K562 (cell line): ENCODE measurements at regions not wholly inside any gene's neighbourhood (a gene's known extent, or its start where the extent isn't known, plus 50 kb on each side); places are given as distances from the start of the nearest gene placed in this dataset.

Source experiments
- ATAC-seq: fragments of 200-7000 bp; cut with Tn5 transposase; 3 replicates; pipeline ENCODE4 v1.9.1; 2020; ENCODE audit warnings: moderate library complexity
- BruUV-seq: library from RNA; stranded (reverse); fragments of 400-500 nt; replicated peaks from 2 replicates; lab custom pipeline; 2021; lab: Mats Ljungman, UMichigan
- CTCF ChIA-PET: fragments of 300-600 bp; formaldehyde crosslinking; extraction: SDS; loops from one replicate; lab custom pipeline; 2021; ENCODE audit warnings: low intra/inter-chr PET ratio; lab: Yijun Ruan, JAX
- POLR2A ChIA-PET: fragments of 300-600, 350-650 bp; sonication (Branson Sonifier 250); formaldehyde crosslinking; extraction: SDS; loops from one replicate; lab custom pipeline; 2021; ENCODE audit warnings: antibody characterized with exemption, inconsistent platforms; lab: Yijun Ruan, JAX
- DNase-seq, 4 experiments: peaks; one replicate each; pipeline versions ENCODE4 v3.0.0 to v3.0.0-alpha.2; 2011 to 2018; ENCODE audit warnings: low spot score in 3 of 4, mixed read lengths in 3 of 4; ENCODE audit errors: extremely low read depth in 1 of 4
- FAIRE-seq: peaks from 2 replicates; lab custom pipeline; 2011; peaks lifted over from hg19 to GRCh38; lab: Jason Lieb, UNC
- H2AFZ ChIP-seq: 2 replicates; pipeline ENCODE4 v1.6.0; 2011; ENCODE audit warnings: low read depth, low read length, control low read depth, inconsistent platforms
- H3K27ac ChIP-seq: fragments of 200-600 bp; 3 replicates; pipeline ENCODE4 v1.8.0; 2011; ENCODE audit warnings: low read depth, mild to moderate bottlenecking, control low read depth, inconsistent platforms, low read length, moderate library complexity, mixed read lengths; ENCODE audit errors: extremely low read depth
- H3K27me3 ChIP-seq, 2 experiments: fragments of 300-600 bp in 1 of 2; 2 replicates in 1 of 2; 3 replicates in 1 of 2; pipeline versions ENCODE4 v1.6.0 to v1.8.0; 2011; ENCODE audit warnings: inconsistent platforms in 2 of 2, low read length in 2 of 2, mild to moderate bottlenecking in 1 of 2, mixed read lengths in 1 of 2, moderate library complexity in 1 of 2; ENCODE audit not compliant: control insufficient read depth in 2 of 2, insufficient read depth in 2 of 2
- H3K36me3 ChIP-seq: fragments of 300-600 bp; 3 replicates; pipeline ENCODE4 v1.8.0; 2011; ENCODE audit warnings: mild to moderate bottlenecking, low read length, inconsistent platforms; ENCODE audit not compliant: control insufficient read depth, insufficient read depth
- H3K4me1 ChIP-seq, 2 experiments: fragments of 200-600 bp in 1 of 2; replicated peaks in 1 of 2; 2 replicates in 1 of 2; 3 replicates in 1 of 2; pipeline versions ENCODE4 v1.5.1 to v1.8.0; 2011; ENCODE audit warnings: inconsistent platforms in 2 of 2, low read length in 2 of 2, mild to moderate bottlenecking in 1 of 2, mixed read lengths in 1 of 2, moderate library complexity in 1 of 2; ENCODE audit not compliant: control insufficient read depth in 2 of 2, insufficient read depth in 2 of 2
- H3K4me2 ChIP-seq: 2 replicates; pipeline ENCODE4 v1.6.1; 2011; ENCODE audit warnings: low read length, control low read depth, inconsistent platforms, mixed read lengths; ENCODE audit not compliant: insufficient read depth
- H3K4me3 ChIP-seq: fragments of 200-600 bp; sonication (generic), shearing (Covaris generic); 2 replicates; pipeline ENCODE4 v1.5.1; 2016; ENCODE audit warnings: control low read depth, inconsistent platforms
- H3K79me2 ChIP-seq: fragments of 200-600 bp; 3 replicates; pipeline ENCODE4 v1.8.0; 2011; ENCODE audit warnings: low read length, inconsistent platforms; ENCODE audit not compliant: control insufficient read depth, insufficient read depth
- H3K9ac ChIP-seq, 2 experiments: 2 replicates each; pipeline versions ENCODE4 v1.6.0 to v1.6.1; 2011; ENCODE audit warnings: low read depth in 2 of 2, low read length in 2 of 2, control low read depth in 1 of 2, inconsistent platforms in 1 of 2, mild to moderate bottlenecking in 1 of 2, mixed read lengths in 1 of 2; ENCODE audit not compliant: insufficient read depth in 1 of 2
- H3K9me1 ChIP-seq: one replicate; pipeline ENCODE4 v1.6.0; 2011; ENCODE audit warnings: inconsistent platforms, mild to moderate bottlenecking, low read length, moderate library complexity; ENCODE audit not compliant: control insufficient read depth, insufficient read depth
- H3K9me3 ChIP-seq: replicated peaks from 2 replicates; pipeline ENCODE4 v1.5.1; 2011; ENCODE audit warnings: low read depth, low read length, inconsistent platforms; ENCODE audit not compliant: control insufficient read depth, insufficient read depth
- H4K20me1 ChIP-seq: replicated peaks from 2 replicates; pipeline ENCODE4 v1.6.1; 2011; ENCODE audit warnings: low read length, inconsistent platforms, mixed read lengths; ENCODE audit not compliant: control insufficient read depth, insufficient read depth
- C11orf30 ChIP-seq: fragments of 450-650 bp; IDR thresholded peaks from 2 replicates; pipeline ENCODE4 v1.6.1; 2016; ENCODE audit warnings: low read depth, mild to moderate bottlenecking
- CCAR2 ChIP-seq: fragments of 200-400 bp; formaldehyde crosslinking; IDR thresholded peaks from 2 replicates; pipeline ENCODE4 v1.6.1; 2017; ENCODE audit warnings: mild to moderate bottlenecking, low read depth, low read length
- HNRNPLL ChIP-seq: fragments of 200-400 bp; formaldehyde crosslinking; IDR thresholded peaks from 2 replicates; pipeline ENCODE4 v1.6.1; 2017; ENCODE audit warnings: low read length, low read depth, mild to moderate bottlenecking; ENCODE audit not compliant: poor library complexity, severe bottlenecking
- MAFG ChIP-seq: fragments of 450-650 bp; conservative IDR thresholded peaks from 2 replicates; pipeline ENCODE4 v1.6.1; 2016; ENCODE audit warnings: missing genetic modification characterization, missing compliant biosample characterization
- MAFK ChIP-seq: IDR thresholded peaks from 2 replicates; pipeline ENCODE4 v1.6.1; 2011; ENCODE audit warnings: low read length, improper control_type of control experiment
- PCBP2 ChIP-seq: fragments of 200-400 bp; formaldehyde crosslinking; IDR thresholded peaks from 2 replicates; pipeline ENCODE4 v1.6.1; 2018; ENCODE audit warnings: low read length, low read depth, mild to moderate bottlenecking, moderate library complexity; ENCODE audit not compliant: poor library complexity, severe bottlenecking
- POLR3G ChIP-seq: IDR thresholded peaks from 2 replicates; pipeline ENCODE4 v1.6.1; 2011; ENCODE audit not compliant: insufficient read length, insufficient replicate concordance; ENCODE audit errors: extremely low read depth
- STAT5B ChIP-seq: fragments of 250-450 bp; sonication (Bioruptor Pico); IDR thresholded peaks from 2 replicates; pipeline ENCODE4 v1.8.0; 2021; ENCODE audit warnings: mild to moderate bottlenecking, inconsistent platforms
- TAF7 ChIP-seq: fragments of 450-650 bp; IDR thresholded peaks from 2 replicates; pipeline ENCODE4 v1.6.1; 2016; ENCODE audit warnings: missing genetic modification characterization, missing compliant biosample characterization
- ZC3H8 ChIP-seq: fragments of 450-650 bp; IDR thresholded peaks from 2 replicates; pipeline ENCODE4 v1.6.1; 2017
- ZNF263 ChIP-seq: sonication (generic); formaldehyde crosslinking; IDR thresholded peaks from 2 replicates; pipeline ENCODE4 v1.8.0; 2022; ENCODE audit warnings: mild to moderate bottlenecking, missing genetic modification reagents, borderline replicate concordance
- ZNF316 ChIP-seq: fragments of 450-650 bp; IDR thresholded peaks from 2 replicates; pipeline ENCODE4 v1.6.1; 2016
- ZNF586 ChIP-seq: fragments of 450-650 bp; formaldehyde crosslinking; conservative IDR thresholded peaks from 2 replicates; pipeline ENCODE4 v1.4.0; 2020; ENCODE audit warnings: mild to moderate bottlenecking, moderate library complexity
- ZNF696 ChIP-seq: fragments of 250-450 bp; sonication (Bioruptor Pico); conservative IDR thresholded peaks from 2 replicates; pipeline ENCODE4 v1.4.0; 2020; ENCODE audit warnings: mild to moderate bottlenecking, moderate library complexity
- WGBS: fragments of 100-300 bp; shearing (Covaris generic); methylation state at CpG from one replicate; pipeline ENCODE4 v1.1.6; 2016; ENCODE audit warnings: low coverage, mixed read lengths; ENCODE audit not compliant: insufficient coverage; ENCODE audit errors: missing lambda C conversion rate; 5-methylcytosine and 5-hydroxymethylcytosine counted together
- in situ Hi-C: fragments of 300-500 bp; cut with MboI; formaldehyde crosslinking; loops from 4 replicates; pipeline ENCODE4 v1.15.0; 2018; ENCODE audit warnings: inconsistent platforms, mixed read lengths
- intact Hi-C: fragments of 100-400 bp; cut with micrococcal nuclease; formaldehyde crosslinking; loops from 2 replicates; pipeline ENCODE4 v1.14.2; 2022
- TF ChIP-seq, protein P1 (sequence below): fragments of 200-800 bp; sonication (Bioruptor generic); IDR thresholded peaks from 2 replicates; pipeline ENCODE4 v1.6.1; 2016; ENCODE audit warnings: missing genetic modification characterization, missing compliant biosample characterization

- POLR2A ChIA-PET = no interaction called here
These were observed 453.8 kb downstream of the DSC3 start for GRCh38 chr18:30588673-30589164.

GRCh38 chr18:30583768-30584167 lies 458.8 kb downstream of the DSC3 start:
- Histone ChIP-seq H2AFZ (no peak overlapping the region), H3K4me3 (no peak overlapping the region), H3K79me2 (no peaks in the 10 kb centered on the region), H3K27me3 (no peaks in the 10 kb centered on the region), H3K36me3 (no peaks in the 10 kb centered on the region), H3K4me1 (no peaks in the 10 kb centered on the region), H3K9me1 (no peaks in the 10 kb centered on the region), H3K4me2 (no peak overlapping the region), H3K27ac (no peak overlapping the region), H3K9ac (no peak overlapping the region), H3K9me3 (no peaks in the 10 kb centered on the region), H4K20me1 (no peaks in the 10 kb centered on the region)
- no TSS peak for BruUV-seq
- FAIRE-seq = no peak
- no peak for ATAC-seq
- ChIA-PET POLR2A (no interaction called here), CTCF (no interaction called here)
- intact Hi-C loops (no loop called here), in situ Hi-C loops (no loop called here)
- no peak for DNase-seq
- WGBS = 22% methylated on average over 1 of the region's 1 CpG
- TF ChIP-seq MAFK (peak; percentile 77), POLR3G (no peak), ZC3H8 (no peak), MAFG (tag) (peak; percentile 73), TAF7 (no peak), C11orf30 (peak; percentile 80), STAT5B (CRISPR knock-in tag) (no peak), PCBP2 (no peak), ZNF316 (peak; percentile 90), ZNF696 (CRISPR knock-in tag) (no peak), ZNF586 (CRISPR knock-in tag) (no peak), CCAR2 (no peak)
- TF ChIP-seq, protein P1, sequence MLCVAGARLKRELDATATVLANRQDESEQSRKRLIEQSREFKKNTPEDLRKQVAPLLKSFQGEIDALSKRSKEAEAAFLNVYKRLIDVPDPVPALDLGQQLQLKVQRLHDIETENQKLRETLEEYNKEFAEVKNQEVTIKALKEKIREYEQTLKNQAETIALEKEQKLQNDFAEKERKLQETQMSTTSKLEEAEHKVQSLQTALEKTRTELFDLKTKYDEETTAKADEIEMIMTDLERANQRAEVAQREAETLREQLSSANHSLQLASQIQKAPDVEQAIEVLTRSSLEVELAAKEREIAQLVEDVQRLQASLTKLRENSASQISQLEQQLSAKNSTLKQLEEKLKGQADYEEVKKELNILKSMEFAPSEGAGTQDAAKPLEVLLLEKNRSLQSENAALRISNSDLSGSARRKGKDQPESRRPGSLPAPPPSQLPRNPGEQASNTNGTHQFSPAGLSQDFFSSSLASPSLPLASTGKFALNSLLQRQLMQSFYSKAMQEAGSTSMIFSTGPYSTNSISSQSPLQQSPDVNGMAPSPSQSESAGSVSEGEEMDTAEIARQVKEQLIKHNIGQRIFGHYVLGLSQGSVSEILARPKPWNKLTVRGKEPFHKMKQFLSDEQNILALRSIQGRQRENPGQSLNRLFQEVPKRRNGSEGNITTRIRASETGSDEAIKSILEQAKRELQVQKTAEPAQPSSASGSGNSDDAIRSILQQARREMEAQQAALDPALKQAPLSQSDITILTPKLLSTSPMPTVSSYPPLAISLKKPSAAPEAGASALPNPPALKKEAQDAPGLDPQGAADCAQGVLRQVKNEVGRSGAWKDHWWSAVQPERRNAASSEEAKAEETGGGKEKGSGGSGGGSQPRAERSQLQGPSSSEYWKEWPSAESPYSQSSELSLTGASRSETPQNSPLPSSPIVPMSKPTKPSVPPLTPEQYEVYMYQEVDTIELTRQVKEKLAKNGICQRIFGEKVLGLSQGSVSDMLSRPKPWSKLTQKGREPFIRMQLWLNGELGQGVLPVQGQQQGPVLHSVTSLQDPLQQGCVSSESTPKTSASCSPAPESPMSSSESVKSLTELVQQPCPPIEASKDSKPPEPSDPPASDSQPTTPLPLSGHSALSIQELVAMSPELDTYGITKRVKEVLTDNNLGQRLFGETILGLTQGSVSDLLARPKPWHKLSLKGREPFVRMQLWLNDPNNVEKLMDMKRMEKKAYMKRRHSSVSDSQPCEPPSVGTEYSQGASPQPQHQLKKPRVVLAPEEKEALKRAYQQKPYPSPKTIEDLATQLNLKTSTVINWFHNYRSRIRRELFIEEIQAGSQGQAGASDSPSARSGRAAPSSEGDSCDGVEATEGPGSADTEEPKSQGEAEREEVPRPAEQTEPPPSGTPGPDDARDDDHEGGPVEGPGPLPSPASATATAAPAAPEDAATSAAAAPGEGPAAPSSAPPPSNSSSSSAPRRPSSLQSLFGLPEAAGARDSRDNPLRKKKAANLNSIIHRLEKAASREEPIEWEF (CRISPR knock-in tag) = no peak

More at GRCh38 chr18:30588673-30589164, 453.8 kb downstream of the DSC3 start:
- intact Hi-C loops = no loop called here
- H3K4me1 ChIP-seq = no peaks in the 10 kb centered on the region
- no peak overlapping the region for H3K27ac ChIP-seq
- H2AFZ ChIP-seq = no peak overlapping the region
- BruUV-seq = no TSS peak
- no peak overlapping the region for H3K4me2 ChIP-seq
- no peaks in the 10 kb centered on the region for H3K27me3 ChIP-seq
- CTCF ChIA-PET = no interaction called here
- FAIRE-seq = no peak
- TF ChIP-seq HNRNPLL (no peak), ZNF263 (CRISPR knock-in tag) (no peak)
- ATAC-seq = no peak
- in situ Hi-C loops = no loop called here
- no peaks in the 10 kb centered on the region for H3K79me2 ChIP-seq
- H3K9ac ChIP-seq = no peak overlapping the region
- no peak for DNase-seq
- H4K20me1 ChIP-seq = no peaks in the 10 kb centered on the region
- H3K9me3 ChIP-seq = no peaks in the 10 kb centered on the region
- no peak overlapping the region for H3K4me3 ChIP-seq
- no peaks in the 10 kb centered on the region for H3K36me3 ChIP-seq
- H3K9me1 ChIP-seq = no peaks in the 10 kb centered on the region
